K562 (cell line): ENCODE measurements at regions not wholly inside any gene's neighbourhood (a gene's known extent, or its start where the extent isn't known, plus 50 kb on each side); places are given as distances from the start of the nearest gene placed in this dataset.

Source experiments
- ATAC-seq: fragments of 200-7000 bp; cut with Tn5 transposase; 3 replicates; pipeline ENCODE4 v1.9.1; 2020; ENCODE audit warnings: moderate library complexity
- BruUV-seq: library from RNA; stranded (reverse); fragments of 400-500 nt; replicated peaks from 2 replicates; lab custom pipeline; 2021; lab: Mats Ljungman, UMichigan
- CTCF ChIA-PET: fragments of 300-600 bp; formaldehyde crosslinking; extraction: SDS; loops from one replicate; lab custom pipeline; 2021; ENCODE audit warnings: low intra/inter-chr PET ratio; lab: Yijun Ruan, JAX
- POLR2A ChIA-PET: fragments of 300-600, 350-650 bp; sonication (Branson Sonifier 250); formaldehyde crosslinking; extraction: SDS; loops from one replicate; lab custom pipeline; 2021; ENCODE audit warnings: antibody characterized with exemption, inconsistent platforms; lab: Yijun Ruan, JAX
- DNase-seq, 4 experiments: peaks; one replicate each; pipeline versions ENCODE4 v3.0.0 to v3.0.0-alpha.2; 2011 to 2018; ENCODE audit warnings: low spot score in 3 of 4, mixed read lengths in 3 of 4; ENCODE audit errors: extremely low read depth in 1 of 4
- FAIRE-seq: peaks from 2 replicates; lab custom pipeline; 2011; peaks lifted over from hg19 to GRCh38; lab: Jason Lieb, UNC
- H2AFZ ChIP-seq: 2 replicates; pipeline ENCODE4 v1.6.0; 2011; ENCODE audit warnings: low read depth, low read length, control low read depth, inconsistent platforms
- H3K27ac ChIP-seq: fragments of 200-600 bp; 3 replicates; pipeline ENCODE4 v1.8.0; 2011; ENCODE audit warnings: low read depth, mild to moderate bottlenecking, control low read depth, inconsistent platforms, low read length, moderate library complexity, mixed read lengths; ENCODE audit errors: extremely low read depth
- H3K27me3 ChIP-seq, 2 experiments: fragments of 300-600 bp in 1 of 2; 2 replicates in 1 of 2; 3 replicates in 1 of 2; pipeline versions ENCODE4 v1.6.0 to v1.8.0; 2011; ENCODE audit warnings: inconsistent platforms in 2 of 2, low read length in 2 of 2, mild to moderate bottlenecking in 1 of 2, mixed read lengths in 1 of 2, moderate library complexity in 1 of 2; ENCODE audit not compliant: control insufficient read depth in 2 of 2, insufficient read depth in 2 of 2
- H3K36me3 ChIP-seq: fragments of 300-600 bp; 3 replicates; pipeline ENCODE4 v1.8.0; 2011; ENCODE audit warnings: mild to moderate bottlenecking, low read length, inconsistent platforms; ENCODE audit not compliant: control insufficient read depth, insufficient read depth
- H3K4me1 ChIP-seq, 2 experiments: fragments of 200-600 bp in 1 of 2; replicated peaks in 1 of 2; 2 replicates in 1 of 2; 3 replicates in 1 of 2; pipeline versions ENCODE4 v1.5.1 to v1.8.0; 2011; ENCODE audit warnings: inconsistent platforms in 2 of 2, low read length in 2 of 2, mild to moderate bottlenecking in 1 of 2, mixed read lengths in 1 of 2, moderate library complexity in 1 of 2; ENCODE audit not compliant: control insufficient read depth in 2 of 2, insufficient read depth in 2 of 2
- H3K4me2 ChIP-seq: 2 replicates; pipeline ENCODE4 v1.6.1; 2011; ENCODE audit warnings: low read length, control low read depth, inconsistent platforms, mixed read lengths; ENCODE audit not compliant: insufficient read depth
- H3K4me3 ChIP-seq: fragments of 200-600 bp; sonication (generic), shearing (Covaris generic); 2 replicates; pipeline ENCODE4 v1.5.1; 2016; ENCODE audit warnings: control low read depth, inconsistent platforms
- H3K79me2 ChIP-seq: fragments of 200-600 bp; 3 replicates; pipeline ENCODE4 v1.8.0; 2011; ENCODE audit warnings: low read length, inconsistent platforms; ENCODE audit not compliant: control insufficient read depth, insufficient read depth
- H3K9ac ChIP-seq, 2 experiments: 2 replicates each; pipeline versions ENCODE4 v1.6.0 to v1.6.1; 2011; ENCODE audit warnings: low read depth in 2 of 2, low read length in 2 of 2, control low read depth in 1 of 2, inconsistent platforms in 1 of 2, mild to moderate bottlenecking in 1 of 2, mixed read lengths in 1 of 2; ENCODE audit not compliant: insufficient read depth in 1 of 2
- H3K9me1 ChIP-seq: one replicate; pipeline ENCODE4 v1.6.0; 2011; ENCODE audit warnings: inconsistent platforms, mild to moderate bottlenecking, low read length, moderate library complexity; ENCODE audit not compliant: control insufficient read depth, insufficient read depth
- H3K9me3 ChIP-seq: replicated peaks from 2 replicates; pipeline ENCODE4 v1.5.1; 2011; ENCODE audit warnings: low read depth, low read length, inconsistent platforms; ENCODE audit not compliant: control insufficient read depth, insufficient read depth
- H4K20me1 ChIP-seq: replicated peaks from 2 replicates; pipeline ENCODE4 v1.6.1; 2011; ENCODE audit warnings: low read length, inconsistent platforms, mixed read lengths; ENCODE audit not compliant: control insufficient read depth, insufficient read depth
- CBX1 ChIP-seq: sonication (generic); IDR thresholded peaks from 2 replicates; pipeline ENCODE4 v1.6.1; 2016; ENCODE audit warnings: antibody characterized with exemption, low read depth, mild to moderate bottlenecking
- HMBOX1 ChIP-seq: sonication (generic); IDR thresholded peaks from 2 replicates; pipeline ENCODE4 v1.6.1; 2016
- HOXB6 ChIP-seq: fragments of 250-450 bp; sonication (Bioruptor Pico); IDR thresholded peaks from 2 replicates; pipeline ENCODE4 v1.5.1; 2022; ENCODE audit warnings: mild to moderate bottlenecking, borderline replicate concordance
- MBD2 ChIP-seq: sonication (generic); IDR thresholded peaks from 2 replicates; pipeline ENCODE4 v1.6.1; 2016; ENCODE audit warnings: low read depth, borderline replicate concordance
- MYNN ChIP-seq, 2 experiments: sonication (generic); formaldehyde crosslinking in 1 of 2; IDR thresholded peaks; 2 replicates each; pipeline versions ENCODE4 v1.5.0 to v1.6.1; 2016 to 2020; ENCODE audit warnings: antibody characterized with exemption in 1 of 2, missing genetic modification reagents in 1 of 2
- ZNF316 ChIP-seq: fragments of 450-650 bp; IDR thresholded peaks from 2 replicates; pipeline ENCODE4 v1.6.1; 2016
- WGBS: fragments of 100-300 bp; shearing (Covaris generic); methylation state at CpG from one replicate; pipeline ENCODE4 v1.1.6; 2016; ENCODE audit warnings: low coverage, mixed read lengths; ENCODE audit not compliant: insufficient coverage; ENCODE audit errors: missing lambda C conversion rate; 5-methylcytosine and 5-hydroxymethylcytosine counted together
- in situ Hi-C: fragments of 300-500 bp; cut with MboI; formaldehyde crosslinking; loops from 4 replicates; pipeline ENCODE4 v1.15.0; 2018; ENCODE audit warnings: inconsistent platforms, mixed read lengths
- intact Hi-C: fragments of 100-400 bp; cut with micrococcal nuclease; formaldehyde crosslinking; loops from 2 replicates; pipeline ENCODE4 v1.14.2; 2022

GRCh38 chr3:72275331-72275751 is 490.4 kb upstream of the PROK2 start:
- no TSS peak for BruUV-seq
- CTCF ChIA-PET: no interaction called here
- POLR2A ChIA-PET: interaction anchor here (0.5 kb wide), 1 partner anchor 8 kb away, joined by 4 read pairs; no protein-coding TSS in a partner anchor

More at GRCh38 chr3:72275331-72275751, 490.4 kb upstream of the PROK2 start:
- H3K4me3 ChIP-seq: no peak overlapping the region
- no peaks in the 10 kb centered on the region for H3K36me3 ChIP-seq
- WGBS: 37% methylated on average over 6 of the region's 7 CpGs
- ATAC-seq (no peak), FAIRE-seq (no peak), DNase-seq (no peak)
- H3K4me2 ChIP-seq: no peak overlapping the region
- H3K9me1 ChIP-seq: peaks cover 3% of the 10 kb centered on the region
- intact Hi-C loops (no loop called here), in situ Hi-C loops (no loop called here)
- peaks cover 13 to 31% of the 10 kb centered on the region in 2 experiments; a peak in 4 of 5 replicates for H3K4me1 ChIP-seq
- no peak overlapping the region for H3K9ac ChIP-seq
- no peak overlapping the region for H3K27ac ChIP-seq
- H2AFZ ChIP-seq: no peak overlapping the region
- H3K9me3 ChIP-seq: no peaks in the 10 kb centered on the region
- H4K20me1 ChIP-seq: no peaks in the 10 kb centered on the region
- no peaks in the 10 kb centered on the region for H3K79me2 ChIP-seq
- no peak for TF ChIP-seq HMBOX1
- TF ChIP-seq CBX1: no peak
- no peak for TF ChIP-seq MYNN (IDR thresholded peaks at IDR 0.05)
- no peak for TF ChIP-seq MYNN (CRISPR knock-in tag; IDR thresholded peaks at IDR 0.05)
- no peak for TF ChIP-seq ZNF316
- no peak for TF ChIP-seq HOXB6 (CRISPR knock-in tag)
- TF ChIP-seq MBD2: no peak
- H3K27me3 ChIP-seq: no peaks in the 10 kb centered on the region
